Activated T-helper 1 cell treated with anti-CD3 and anti-CD28 coated beads, Interleukin-2, amount 50 U/mL, for 16 hours (primary cell): ENCODE measurements at regions not wholly inside any gene's neighbourhood (a gene's known extent, or its start where the extent isn't known, plus 50 kb on each side); places are given as distances from the start of the nearest gene placed in this dataset.

Experiments used
- DNase-seq, 2 donors: peaks; one replicate each; pipeline ENCODE4 v3.0.0-alpha.2; 2020; ENCODE audit warnings: low read depth in 1 of 2, low spot score in 1 of 2

GRCh38 chr21:41037936-41038335 lies 130.0 kb upstream of the BACE2 start:
- no peak for DNase-seq

GRCh38 chr21:41043014-41043413 lies 124.9 kb upstream of the BACE2 start:
- DNase-seq, result no peak

- DNase-seq, result no peak
Observed at GRCh38 chr21:41045534-41046268, 122.3 kb upstream of the BACE2 start.

- no peak for DNase-seq
Observed at GRCh38 chr21:41048145-41048544, 119.8 kb upstream of the BACE2 start.

GRCh38 chr21:41048623-41049022 lies 119.3 kb upstream of the BACE2 start:
- DNase-seq, result no peak

- DNase-seq, result no peak
Observed at GRCh38 chr21:41052820-41053555, 115.0 kb upstream of the BACE2 start.

- DNase-seq, result no peak
Observed at GRCh38 chr21:41054018-41054578, 113.9 kb upstream of the BACE2 start.

- DNase-seq, result no peak
Observed at GRCh38 chr21:41055266-41055665, 112.7 kb upstream of the BACE2 start.

- DNase-seq, result no peak
Observed at GRCh38 chr21:41059871-41060270, 108.1 kb upstream of the BACE2 start.

GRCh38 chr21:41061701-41062100 lies 106.3 kb upstream of the BACE2 start:
- DNase-seq, result no peak

GRCh38 chr21:41064334-41064791 lies 103.6 kb upstream of the BACE2 start:
- DNase-seq, result no peak

- DNase-seq, result no peak
Observed at GRCh38 chr21:41064951-41065350, 103.0 kb upstream of the BACE2 start.

GRCh38 chr21:41065539-41065938 lies 102.4 kb upstream of the BACE2 start:
- DNase-seq, result no peak

GRCh38 chr21:41066086-41066938 lies 101.6 kb upstream of the BACE2 start:
- DNase-seq, result no peak

GRCh38 chr21:41067709-41068108 lies 100.3 kb upstream of the BACE2 start:
- no peak for DNase-seq

GRCh38 chr21:41068496-41068895 lies 99.5 kb upstream of the BACE2 start:
- DNase-seq, result no peak

GRCh38 chr21:41068967-41069642 lies 98.9 kb upstream of the BACE2 start:
- peak; percentile 29 to 39 for DNase-seq

- no peak for DNase-seq
Observed at GRCh38 chr21:41070284-41070683, 97.7 kb upstream of the BACE2 start.

- no peak for DNase-seq
Observed at GRCh38 chr21:41071258-41072171, 96.4 kb upstream of the BACE2 start.

GRCh38 chr21:41073558-41073957 lies 94.4 kb upstream of the BACE2 start:
- no peak for DNase-seq
